ENCODE measurements at regions not wholly inside any gene's neighbourhood (a gene's known extent, or its start where the extent isn't known, plus 50 kb on each side); places are given as distances from the start of the nearest gene placed in this dataset.

DNA sequence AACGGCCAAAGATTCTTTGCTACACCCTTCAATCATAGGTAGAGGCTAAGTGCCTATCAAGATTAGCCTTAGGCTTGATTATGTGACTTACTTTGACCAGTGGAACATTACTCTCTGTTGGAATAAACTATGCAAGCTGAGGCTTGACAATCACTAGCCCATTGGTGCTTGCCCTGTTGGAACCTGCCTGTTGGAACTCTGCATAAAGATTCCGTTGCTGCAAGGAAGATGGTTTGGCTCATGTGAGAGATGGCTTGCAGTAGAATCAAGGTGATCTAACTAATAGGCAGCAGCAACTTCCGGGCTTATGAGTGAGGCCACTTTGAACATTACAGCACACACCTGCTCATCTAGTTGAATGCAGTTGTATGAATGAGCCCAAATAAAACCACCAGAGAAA is 227.7 kb upstream of the TSHZ2 start:
- intact Hi-C loops (cut with micrococcal nuclease; ENCODE audit: unreplicated experiment) (no loop called here), in situ Hi-C loops (cut with HindIII; ENCODE audit: low pct_unique_long_range_greater_than_20kb, low sequenced_read_pairs) (no loop called here)
- BruUV-seq (replicated peaks): no TSS peak
- no peak for ATAC-seq
- H3K4me3 ChIP-seq (ENCODE audit: low read depth in 2 of 2, low read length in 2 of 2): no peak overlapping the region
- no peaks in the 10 kb centered on the region for H3K9me3 ChIP-seq (ENCODE audit: control insufficient read depth, insufficient read depth, low read depth, low read length)
- no peak overlapping the region for H3K27ac ChIP-seq (ENCODE audit: low read length)
- DNase-seq (ENCODE audit: low read depth, low spot score): no peak
- TF ChIP-seq POLR2AphosphoS5 (IDR thresholded peaks at IDR 0.05; ENCODE audit: low read depth, low read length) (no peak), TCF7L2 (IDR thresholded peaks at IDR 0.05; ENCODE audit: low read depth, low read length) (no peak), SIN3A (IDR thresholded peaks at IDR 0.05; ENCODE audit: borderline replicate concordance, insufficient read depth, low read depth, low read length) (no peak), CTCF (IDR thresholded peaks at IDR 0.05) (no peak), REST (IDR thresholded peaks at IDR 0.05; ENCODE audit: insufficient read depth in 1 of 2, low read depth in 2 of 2, low read length in 1 of 2) (no peak)
- no peaks in the 10 kb centered on the region for H3K4me1 ChIP-seq (ENCODE audit: control insufficient read depth, insufficient read depth, low read length)
- no peaks in the 10 kb centered on the region for H3K27me3 ChIP-seq (ENCODE audit: control insufficient read depth, insufficient read depth, low read length)
- ChIA-PET POLR2A (no interaction called here), CTCF (no interaction called here)
- H3K36me3 ChIP-seq (ENCODE audit: control insufficient read depth, insufficient read depth, low read length): no peaks in the 10 kb centered on the region

- H3K4me1 ChIP-seq (ENCODE audit: control insufficient read depth, insufficient read depth, low read length): no peaks in the 10 kb centered on the region
- no peak overlapping the region for H3K4me3 ChIP-seq (ENCODE audit: low read depth in 2 of 2, low read length in 2 of 2)
- DNase-seq (ENCODE audit: low read depth, low spot score) (no peak), ATAC-seq (no peak)
- intact Hi-C loops (cut with micrococcal nuclease; ENCODE audit: unreplicated experiment): no loop called here
- no TSS peak for BruUV-seq (replicated peaks)
- in situ Hi-C loops (cut with HindIII; ENCODE audit: low pct_unique_long_range_greater_than_20kb, low sequenced_read_pairs): no loop called here
- TF ChIP-seq REST (IDR thresholded peaks at IDR 0.05; ENCODE audit: insufficient read depth in 1 of 2, low read depth in 2 of 2, low read length in 1 of 2) (no peak), TCF7L2 (IDR thresholded peaks at IDR 0.05; ENCODE audit: low read depth, low read length) (no peak), SIN3A (IDR thresholded peaks at IDR 0.05; ENCODE audit: borderline replicate concordance, insufficient read depth, low read depth, low read length) (no peak), CTCF (IDR thresholded peaks at IDR 0.05) (no peak), POLR2AphosphoS5 (IDR thresholded peaks at IDR 0.05; ENCODE audit: low read depth, low read length) (no peak)
- H3K9me3 ChIP-seq (ENCODE audit: control insufficient read depth, insufficient read depth, low read depth, low read length): no peaks in the 10 kb centered on the region
- no peak overlapping the region for H3K27ac ChIP-seq (ENCODE audit: low read length)
- ChIA-PET POLR2A (no interaction called here), CTCF (no interaction called here)
- no peaks in the 10 kb centered on the region for H3K27me3 ChIP-seq (ENCODE audit: control insufficient read depth, insufficient read depth, low read length)
- H3K36me3 ChIP-seq (ENCODE audit: control insufficient read depth, insufficient read depth, low read length): no peaks in the 10 kb centered on the region
These were observed 234.1 kb upstream of the TSHZ2 start for GRCh38 chr20:52738081-52738480.
